ENCODE measurements at regions not wholly inside any gene's neighbourhood (a gene's known extent, or its start where the extent isn't known, plus 50 kb on each side); places are given as distances from the start of the nearest gene placed in this dataset.

- H3K36me3 ChIP-seq (ENCODE audit: control insufficient read depth in 2 of 2, insufficient read depth in 1 of 2, low read length in 2 of 2): no peaks in the 10 kb centered on the region
- ChIA-PET POLR2A (no interaction called here), CTCF (no interaction called here)
Measured at GRCh38 chr5:98461485-98461884, 312.0 kb upstream of the RGMB start.

More at GRCh38 chr5:98461485-98461884, 312.0 kb upstream of the RGMB start:
- no peak for TF ChIP-seq ZNF174 (tag by site-specific recombination; IDR thresholded peaks at IDR 0.05)
- no peak for TF ChIP-seq SP7 (tag by site-specific recombination; IDR thresholded peaks at IDR 0.05)
- TF ChIP-seq ZNF214 (tag by site-specific recombination; IDR thresholded peaks at IDR 0.05; ENCODE audit: borderline replicate concordance): no peak
- no peak for TF ChIP-seq ZNF488 (tag by site-specific recombination; IDR thresholded peaks at IDR 0.05)
- no peak for TF ChIP-seq ZNF514 (tag by site-specific recombination; IDR thresholded peaks at IDR 0.05)
- TF ChIP-seq ZIC2 (tag by site-specific recombination; IDR thresholded peaks at IDR 0.05): no peak
- no peak for TF ChIP-seq BCL11A (tag by site-specific recombination; IDR thresholded peaks at IDR 0.05; ENCODE audit: low read depth)
- no peak for TF ChIP-seq ZNF148 (tag by site-specific recombination; IDR thresholded peaks at IDR 0.05; ENCODE audit: borderline replicate concordance)
- TF ChIP-seq ZNF341 (tag by site-specific recombination; IDR thresholded peaks at IDR 0.05; ENCODE audit: low read depth): no peak
- TF ChIP-seq ZNF768 (tag by site-specific recombination; IDR thresholded peaks at IDR 0.05): no peak
- TF ChIP-seq REPIN1 (tag by site-specific recombination; IDR thresholded peaks at IDR 0.05; ENCODE audit: low read depth): no peak
- TF ChIP-seq BCL6B (tag by site-specific recombination; IDR thresholded peaks at IDR 0.05): no peak
- TF ChIP-seq ZBTB10 (tag by site-specific recombination; IDR thresholded peaks at IDR 0.05): no peak
- TF ChIP-seq ZNF354C (tag by site-specific recombination; IDR thresholded peaks at IDR 0.05; ENCODE audit: borderline replicate concordance, low read depth): no peak
- no peak for TF ChIP-seq AEBP2 (tag by site-specific recombination; IDR thresholded peaks at IDR 0.05; ENCODE audit: borderline replicate concordance)
- TF ChIP-seq ZNF175 (tag by site-specific recombination; IDR thresholded peaks at IDR 0.05): no peak
- Histone ChIP-seq H3K9me3 (ENCODE audit: control insufficient read depth, insufficient read depth, low read depth, low read length) (no peaks in the 10 kb centered on the region), H3K27ac (ENCODE audit: extremely low read depth, low read depth, low read length) (no peak overlapping the region), H3K4me3 (ENCODE audit: low read depth, low read length) (no peak overlapping the region), H3K4me1 (ENCODE audit: control insufficient read depth, insufficient read depth, low read length) (no peaks in the 10 kb centered on the region)
